Transverse colon (tissue), 4 donors: ENCODE measurements at regions not wholly inside any gene's neighbourhood (a gene's known extent, or its start where the extent isn't known, plus 50 kb on each side); places are given as distances from the start of the nearest gene placed in this dataset.

ENCODE experiments used
- DNase-seq: peaks from one replicate; pipeline ENCODE4 v3.0.0-alpha.2; 2019
- H3K27ac ChIP-seq, 4 donors: fragments of 200-600 bp; sonication (generic); 2 replicates each; pipeline ENCODE4 v1.5.1; 2016 to 2018; ENCODE audit warnings: inconsistent platforms in 4 of 4
- H3K27me3 ChIP-seq: fragments of 200-600 bp; sonication (generic); 2 replicates; pipeline ENCODE4 v1.5.1; 2017; ENCODE audit warnings: inconsistent platforms
- H3K36me3 ChIP-seq, 4 donors: fragments of 200-600 bp; sonication (generic); 2 replicates each; pipeline ENCODE4 v1.5.1; 2017 to 2019; ENCODE audit warnings: inconsistent platforms in 4 of 4
- H3K4me1 ChIP-seq, 4 donors: fragments of 200-600 bp; sonication (generic); 2 replicates each; pipeline ENCODE4 v1.5.1; 2017 to 2020; ENCODE audit warnings: inconsistent platforms in 4 of 4
- H3K4me3 ChIP-seq, 4 donors: fragments of 200-600 bp; sonication (generic); 1 replicate in 1 of 4; 2 replicates in 3 of 4; pipeline versions ENCODE4 v1.5.1 to v1.6.1; 2017 to 2019; ENCODE audit warnings: inconsistent platforms in 4 of 4
- H3K9me3 ChIP-seq, 2 donors: fragments of 200-600 bp; sonication (generic); 2 replicates each; pipeline ENCODE4 v1.5.1; 2017 to 2019; ENCODE audit warnings: inconsistent platforms in 2 of 2
- EP300 ChIP-seq: sonication (generic); formaldehyde crosslinking; IDR thresholded peaks from one replicate; pipeline ENCODE4 v1.6.1; 2017; ENCODE audit warnings: antibody characterized with exemption, low read depth
- POLR2A ChIP-seq: fragments of 450-650 bp; IDR thresholded peaks from one replicate; pipeline ENCODE4 v1.6.1; 2016; ENCODE audit warnings: antibody characterized with exemption, mild to moderate bottlenecking, moderate library complexity
- POLR2AphosphoS5 ChIP-seq, 3 donors: sonication (generic); formaldehyde crosslinking; IDR thresholded peaks; one replicate each; pipeline ENCODE4 v1.6.1; 2016; ENCODE audit warnings: antibody characterized with exemption in 3 of 3
- WGBS, 2 donors: methylation state at CpG; one replicate each; pipeline ENCODE4 v1.1.5; 2018; ENCODE audit warnings: low coverage in 1 of 2; 5-methylcytosine and 5-hydroxymethylcytosine counted together
- in situ Hi-C, 4 donors: fragments of 200-750 bp; cut with MboI; loops; one replicate each; pipeline versions ENCODE4 v1.15.0 to v1.15.1; 2017; ENCODE audit warnings: low sequenced_read_pairs in 3 of 4, low pct_ligation_motif_present in 1 of 4, low pct_unique_long_range_greater_than_20kb in 1 of 4
- intact Hi-C: fragments of 100-400 bp; cut with DNase I; formaldehyde crosslinking; loops from one replicate; pipeline ENCODE4 v1.15.1; 2023; ENCODE audit warnings: low total_unique reads
- TF ChIP-seq, protein P1 (sequence below), 5 experiments: fragments of 200-600 bp in 3 of 5; fragments of 450-650 bp in 2 of 5; sonication (generic) in 3 of 5; IDR thresholded peaks; 1 replicate in 2 of 5; 2 replicates in 3 of 5; pipeline ENCODE4 v1.5.1; 2016 to 2017; ENCODE audit warnings: antibody characterized with exemption in 5 of 5, inconsistent platforms in 3 of 5, mild to moderate bottlenecking in 2 of 5, moderate library complexity in 1 of 5

- 71 to 82% methylated on average over 1 of the region's 1 CpG for WGBS, 2 donors
- no peak for DNase-seq
- peaks cover 0 to 6% (median 0%) of the 10 kb centered on the region in 4 donors for H3K4me1 ChIP-seq
- intact Hi-C loops, result no loop called here
- H3K4me3 ChIP-seq, result no peak overlapping the region
- TF ChIP-seq, protein P1, sequence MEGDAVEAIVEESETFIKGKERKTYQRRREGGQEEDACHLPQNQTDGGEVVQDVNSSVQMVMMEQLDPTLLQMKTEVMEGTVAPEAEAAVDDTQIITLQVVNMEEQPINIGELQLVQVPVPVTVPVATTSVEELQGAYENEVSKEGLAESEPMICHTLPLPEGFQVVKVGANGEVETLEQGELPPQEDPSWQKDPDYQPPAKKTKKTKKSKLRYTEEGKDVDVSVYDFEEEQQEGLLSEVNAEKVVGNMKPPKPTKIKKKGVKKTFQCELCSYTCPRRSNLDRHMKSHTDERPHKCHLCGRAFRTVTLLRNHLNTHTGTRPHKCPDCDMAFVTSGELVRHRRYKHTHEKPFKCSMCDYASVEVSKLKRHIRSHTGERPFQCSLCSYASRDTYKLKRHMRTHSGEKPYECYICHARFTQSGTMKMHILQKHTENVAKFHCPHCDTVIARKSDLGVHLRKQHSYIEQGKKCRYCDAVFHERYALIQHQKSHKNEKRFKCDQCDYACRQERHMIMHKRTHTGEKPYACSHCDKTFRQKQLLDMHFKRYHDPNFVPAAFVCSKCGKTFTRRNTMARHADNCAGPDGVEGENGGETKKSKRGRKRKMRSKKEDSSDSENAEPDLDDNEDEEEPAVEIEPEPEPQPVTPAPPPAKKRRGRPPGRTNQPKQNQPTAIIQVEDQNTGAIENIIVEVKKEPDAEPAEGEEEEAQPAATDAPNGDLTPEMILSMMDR (IDR thresholded peaks at IDR 0.05), result no peak
- no peak for TF ChIP-seq POLR2A
- no peak for TF ChIP-seq POLR2AphosphoS5 (IDR thresholded peaks at IDR 0.05)
- TF ChIP-seq EP300, result no peak
- H3K9me3 ChIP-seq, result no peaks in the 10 kb centered on the region
- no peaks in the 10 kb centered on the region for H3K27me3 ChIP-seq
- H3K36me3 ChIP-seq, result no peaks in the 10 kb centered on the region
- no peak overlapping the region for H3K27ac ChIP-seq
- in situ Hi-C loops, result no loop called here
Measured at GRCh38 chr3:59186725-59187124, 136.9 kb upstream of the CFAP20DC start.

GRCh38 chr3:59185591-59186369 is 136.0 kb upstream of the CFAP20DC start:
- H3K4me3 ChIP-seq, result no peak overlapping the region
- 73 to 77% methylated on average over 3 of the region's 3 CpGs for WGBS, 2 donors
- in situ Hi-C loops, result no loop called here
- no peaks in the 10 kb centered on the region for H3K9me3 ChIP-seq
- no peak overlapping the region for H3K27ac ChIP-seq
- no peaks in the 10 kb centered on the region for H3K36me3 ChIP-seq
- peaks cover 0 to 6% (median 0%) of the 10 kb centered on the region in 4 donors for H3K4me1 ChIP-seq
- intact Hi-C loops, result no loop called here
- TF ChIP-seq, protein P1 (IDR thresholded peaks at IDR 0.05), result no peak
- TF ChIP-seq POLR2A (no peak), EP300 (no peak), POLR2AphosphoS5 (IDR thresholded peaks at IDR 0.05) (no peak)
- H3K27me3 ChIP-seq, result no peaks in the 10 kb centered on the region
- DNase-seq, result no peak

- in situ Hi-C loops (no loop called here), intact Hi-C loops (no loop called here)
- H3K36me3 ChIP-seq, result no peaks in the 10 kb centered on the region
- no peak overlapping the region for H3K27ac ChIP-seq
- WGBS, 2 donors, result 67 to 89% methylated on average over 1 to 3 of the region's 3 CpGs
- DNase-seq, result no peak
- no peak overlapping the region for H3K4me3 ChIP-seq
- H3K4me1 ChIP-seq, result no peaks in the 10 kb centered on the region
- TF ChIP-seq POLR2A (no peak), POLR2AphosphoS5 (IDR thresholded peaks at IDR 0.05) (no peak), EP300 (no peak)
- TF ChIP-seq, protein P1 (IDR thresholded peaks at IDR 0.05), result no peak
- H3K9me3 ChIP-seq, result no peaks in the 10 kb centered on the region
- no peaks in the 10 kb centered on the region for H3K27me3 ChIP-seq
Measured at GRCh38 chr3:59180006-59180405, 130.2 kb upstream of the CFAP20DC start.

DNA sequence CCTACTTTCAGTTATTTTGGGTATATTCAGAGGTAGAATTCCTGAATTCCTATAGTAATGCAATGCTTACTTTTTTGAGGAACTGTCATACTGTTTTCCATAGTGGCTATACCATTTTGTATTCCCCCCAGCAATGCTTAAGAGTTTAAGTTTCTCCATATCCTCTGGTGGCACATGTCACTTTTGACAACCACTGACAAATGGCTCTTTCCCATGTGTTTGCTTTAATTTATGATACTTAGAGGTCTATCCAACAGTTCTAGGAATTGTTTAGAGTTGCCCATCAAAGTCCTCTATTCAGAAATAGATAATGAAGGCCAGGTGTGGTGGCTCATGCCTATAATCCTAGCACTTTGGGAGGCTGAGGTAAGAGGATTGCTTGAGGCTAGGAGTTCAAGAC is 128.9 kb upstream of the CFAP20DC start:
- intact Hi-C loops, result no loop called here
- no peak for DNase-seq
- Histone ChIP-seq H3K4me1 (no peaks in the 10 kb centered on the region), H3K27me3 (no peaks in the 10 kb centered on the region), H3K27ac (no peak overlapping the region), H3K4me3 (no peak overlapping the region), H3K36me3 (no peaks in the 10 kb centered on the region), H3K9me3 (no peaks in the 10 kb centered on the region)
- TF ChIP-seq, protein P1 (IDR thresholded peaks at IDR 0.05), result no peak
- TF ChIP-seq POLR2AphosphoS5 (IDR thresholded peaks at IDR 0.05), result no peak
- no peak for TF ChIP-seq POLR2A
- TF ChIP-seq EP300, result no peak
- in situ Hi-C loops, result no loop called here
